HUES6 (cell line): ENCODE measurements at regions not wholly inside any gene's neighbourhood (a gene's known extent, or its start where the extent isn't known, plus 50 kb on each side); places are given as distances from the start of the nearest gene placed in this dataset.

Source experiments
- H3K27ac ChIP-seq: 2 replicates; pipeline ENCODE4 v1.7.0; 2013; ENCODE audit warnings: low read depth, mild to moderate bottlenecking, low read length, inconsistent platforms
- H3K27me3 ChIP-seq: 2 replicates; pipeline ENCODE4 v1.6.1; 2013; ENCODE audit warnings: low read length; ENCODE audit not compliant: control insufficient read depth, insufficient read depth
- H3K36me3 ChIP-seq: 2 replicates; pipeline ENCODE4 v1.6.1; 2013; ENCODE audit warnings: low read length; ENCODE audit not compliant: control insufficient read depth, insufficient read depth
- H3K4me1 ChIP-seq: 2 replicates; pipeline ENCODE4 v1.6.1; 2013; ENCODE audit warnings: low read length; ENCODE audit not compliant: control insufficient read depth, insufficient read depth
- H3K4me3 ChIP-seq: 2 replicates; pipeline ENCODE4 v1.5.1; 2013; ENCODE audit warnings: low read depth, low read length
- H3K9ac ChIP-seq: one replicate; pipeline ENCODE4 v1.6.1; 2013; ENCODE audit warnings: mild to moderate bottlenecking, low read length
- H3K9me3 ChIP-seq: 2 replicates; pipeline ENCODE4 v1.6.1; 2013; ENCODE audit warnings: low read depth, low read length; ENCODE audit not compliant: control insufficient read depth, insufficient read depth

DNA sequence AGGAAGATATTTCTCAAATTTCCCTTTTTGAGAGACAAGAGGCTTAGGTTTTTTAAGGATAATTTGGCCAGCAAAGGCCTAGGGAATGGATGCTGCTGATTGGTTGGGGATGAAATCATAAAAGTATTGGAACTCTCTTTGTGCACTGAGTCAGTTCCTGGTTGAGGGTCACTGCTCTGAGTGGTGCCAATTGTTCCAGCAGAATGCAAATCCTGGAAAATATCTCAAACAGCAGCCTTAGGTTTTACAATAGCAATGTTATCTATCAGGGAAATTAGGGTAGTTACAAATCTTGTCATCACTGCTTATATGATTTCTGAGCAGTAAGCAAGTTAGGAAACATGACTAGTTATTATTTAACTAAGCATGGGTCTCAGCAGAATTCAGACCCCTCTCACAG, 96.2 kb downstream of the RAD51AP2 start:
- H3K36me3 ChIP-seq, result no peaks in the 10 kb centered on the region
- no peak overlapping the region for H3K4me3 ChIP-seq
- no peaks in the 10 kb centered on the region for H3K27me3 ChIP-seq
- H3K27ac ChIP-seq, result no peak overlapping the region
- H3K9ac ChIP-seq, result no peak overlapping the region
- no peaks in the 10 kb centered on the region for H3K9me3 ChIP-seq
- H3K4me1 ChIP-seq, result no peaks in the 10 kb centered on the region

DNA sequence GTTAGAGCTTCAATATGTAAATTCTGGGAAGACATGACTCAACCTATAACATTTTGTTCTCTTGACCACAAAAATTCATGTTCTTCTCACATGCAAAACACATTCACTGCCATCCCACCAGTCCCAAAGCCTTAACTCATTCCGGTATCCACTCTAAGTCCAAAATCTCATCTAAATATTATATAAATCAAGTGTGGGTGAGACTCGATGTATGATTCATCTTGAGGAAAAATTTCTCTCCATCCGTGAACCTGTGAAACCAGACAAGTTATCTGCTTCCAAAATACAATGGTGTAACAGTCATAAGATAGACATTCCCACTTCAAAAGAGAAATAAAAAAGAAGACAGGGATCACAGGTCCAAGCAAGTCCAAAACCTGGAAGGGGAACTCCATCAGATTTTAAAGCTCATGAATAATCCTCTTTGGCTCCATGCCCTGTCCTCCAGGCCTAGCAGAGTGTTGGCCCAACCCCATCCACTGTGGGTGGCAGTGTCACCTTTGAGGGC, 101.3 kb downstream of the RAD51AP2 start:
- Histone ChIP-seq H3K9ac (no peak overlapping the region), H3K27ac (no peak overlapping the region), H3K27me3 (no peaks in the 10 kb centered on the region), H3K4me3 (no peak overlapping the region), H3K9me3 (no peaks in the 10 kb centered on the region), H3K36me3 (no peaks in the 10 kb centered on the region), H3K4me1 (no peaks in the 10 kb centered on the region)

DNA sequence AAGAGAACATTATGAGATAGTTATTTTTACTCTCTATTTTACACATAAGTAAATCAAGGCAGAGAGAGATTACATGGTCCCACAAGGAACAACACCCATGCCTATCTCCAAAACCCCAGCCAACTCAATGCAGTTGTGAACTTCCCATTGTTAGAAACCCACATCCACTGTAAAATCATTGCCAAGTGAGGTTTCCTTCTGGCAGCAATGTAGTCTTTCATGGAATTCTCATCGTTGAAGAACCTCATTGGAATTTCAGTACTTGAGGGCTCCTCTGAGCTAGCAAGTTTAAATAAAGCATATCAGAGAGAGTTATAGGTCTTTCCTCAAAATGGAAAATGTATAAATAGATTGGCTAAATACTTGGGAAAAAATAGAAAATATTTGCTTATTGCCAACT, 105.2 kb downstream of the RAD51AP2 start:
- Histone ChIP-seq H3K27ac (no peak overlapping the region), H3K9ac (no peak overlapping the region), H3K36me3 (no peaks in the 10 kb centered on the region), H3K27me3 (no peaks in the 10 kb centered on the region), H3K4me1 (no peaks in the 10 kb centered on the region), H3K9me3 (peaks cover 7% of the 10 kb centered on the region), H3K4me3 (no peak overlapping the region)

- Histone ChIP-seq H3K27me3 (no peaks in the 10 kb centered on the region), H3K9me3 (0 out of 2 replicates have a peak, but pooled peaks cover 2% of the 10 kb centered on the region), H3K9ac (no peak overlapping the region), H3K4me3 (no peak overlapping the region), H3K36me3 (no peaks in the 10 kb centered on the region), H3K27ac (no peak overlapping the region), H3K4me1 (no peaks in the 10 kb centered on the region)
Observed at GRCh38 chr2:17401096-17401495, 117.1 kb downstream of the RAD51AP2 start.

DNA sequence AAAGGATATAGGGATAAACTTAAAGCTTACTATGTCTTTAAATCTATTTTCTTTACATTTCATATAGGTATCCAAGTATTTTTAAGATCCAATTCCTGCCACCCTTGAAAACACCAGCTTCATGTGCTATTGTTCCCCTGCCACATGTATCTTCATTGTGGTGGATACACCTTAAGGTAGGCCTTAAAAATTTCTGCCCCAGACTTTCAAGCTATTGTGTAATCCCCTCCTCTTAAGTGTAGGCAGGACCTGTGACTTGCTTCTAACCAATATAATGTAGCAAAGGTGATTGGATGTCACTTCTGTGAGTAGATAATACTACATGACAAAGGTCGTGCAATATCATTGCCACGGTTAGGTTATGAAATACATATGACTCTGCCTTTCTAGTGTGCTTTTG, 119.5 kb downstream of the RAD51AP2 start:
- H3K4me1 ChIP-seq, result no peaks in the 10 kb centered on the region
- H3K9me3 ChIP-seq, result no peaks in the 10 kb centered on the region
- no peaks in the 10 kb centered on the region for H3K36me3 ChIP-seq
- no peaks in the 10 kb centered on the region for H3K27me3 ChIP-seq
- no peak overlapping the region for H3K9ac ChIP-seq
- H3K4me3 ChIP-seq, result no peak overlapping the region
- H3K27ac ChIP-seq, result no peak overlapping the region

GRCh38 chr2:17388798-17389197, 129.4 kb downstream of the RAD51AP2 start:
- no peaks in the 10 kb centered on the region for H3K27me3 ChIP-seq
- H3K9ac ChIP-seq, result no peak overlapping the region
- no peaks in the 10 kb centered on the region for H3K9me3 ChIP-seq
- H3K4me3 ChIP-seq, result no peak overlapping the region
- no peaks in the 10 kb centered on the region for H3K36me3 ChIP-seq
- H3K27ac ChIP-seq, result no peak overlapping the region
- H3K4me1 ChIP-seq, result no peaks in the 10 kb centered on the region

DNA sequence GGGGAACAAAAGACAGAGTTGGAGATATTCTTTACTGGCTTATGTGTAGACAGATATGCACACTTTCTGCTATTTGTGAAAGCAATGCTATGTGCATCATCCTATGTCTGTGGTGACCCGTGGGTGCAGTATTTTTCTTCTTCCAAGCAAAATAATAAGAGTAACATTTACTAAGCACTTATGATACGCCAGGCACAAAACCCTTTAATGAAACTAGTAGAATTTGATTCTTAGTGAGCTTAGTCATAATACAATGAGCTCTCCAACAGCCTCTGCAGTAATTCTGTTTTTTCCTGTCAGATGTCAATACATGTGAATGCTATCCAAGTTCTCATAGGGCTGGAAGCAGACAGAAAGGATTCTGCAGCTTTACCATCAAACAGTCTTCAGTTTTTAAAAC, 130.6 kb downstream of the RAD51AP2 start:
- Histone ChIP-seq H3K4me3 (no peak overlapping the region), H3K27me3 (no peaks in the 10 kb centered on the region), H3K9me3 (no peaks in the 10 kb centered on the region), H3K27ac (no peak overlapping the region), H3K9ac (no peak overlapping the region), H3K4me1 (no peaks in the 10 kb centered on the region), H3K36me3 (no peaks in the 10 kb centered on the region)

GRCh38 chr2:17386771-17387170, 131.5 kb downstream of the RAD51AP2 start:
- H3K27ac ChIP-seq, result no peak overlapping the region
- H3K4me1 ChIP-seq, result no peaks in the 10 kb centered on the region
- H3K9ac ChIP-seq, result no peak overlapping the region
- H3K4me3 ChIP-seq, result no peak overlapping the region
- no peaks in the 10 kb centered on the region for H3K9me3 ChIP-seq
- no peaks in the 10 kb centered on the region for H3K36me3 ChIP-seq
- H3K27me3 ChIP-seq, result no peaks in the 10 kb centered on the region

- Histone ChIP-seq H3K4me1 (peaks cover 9% of the 10 kb centered on the region; the same call in 1 of the 2 replicates), H3K36me3 (no peaks in the 10 kb centered on the region), H3K27me3 (no peaks in the 10 kb centered on the region), H3K27ac (no peak overlapping the region), H3K9me3 (no peaks in the 10 kb centered on the region), H3K4me3 (no peak overlapping the region), H3K9ac (no peak overlapping the region)
Observed at GRCh38 chr2:17380003-17380402, 138.2 kb downstream of the RAD51AP2 start.

DNA sequence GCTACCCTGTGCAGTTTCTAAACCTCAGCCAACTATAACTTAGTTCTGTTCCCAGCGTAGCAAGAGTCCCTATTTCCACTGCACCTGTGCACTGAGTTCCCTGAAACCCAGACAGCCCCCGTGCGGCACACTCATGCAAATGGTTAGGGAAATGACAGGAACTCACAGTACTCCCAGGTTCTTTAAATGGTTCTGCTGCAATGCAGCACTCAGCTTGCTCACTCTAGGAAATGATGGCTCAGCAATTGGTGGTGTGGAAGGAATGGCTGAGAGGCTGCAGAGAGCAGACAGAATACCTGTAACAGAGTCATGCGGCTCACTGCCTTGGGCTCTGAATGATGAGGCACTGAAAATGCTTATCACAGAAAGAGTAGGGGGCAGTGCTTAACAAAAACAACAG, 143.0 kb downstream of the RAD51AP2 start:
- Histone ChIP-seq H3K27me3 (no peaks in the 10 kb centered on the region), H3K9me3 (0 out of 2 replicates have a peak, but pooled peaks cover 2% of the 10 kb centered on the region), H3K36me3 (no peaks in the 10 kb centered on the region), H3K4me1 (peaks cover 9% of the 10 kb centered on the region; the same call in 1 of the 2 replicates), H3K9ac (no peak overlapping the region), H3K27ac (no peak overlapping the region), H3K4me3 (no peak overlapping the region)

GRCh38 chr2:17373741-17374140, 144.5 kb downstream of the RAD51AP2 start:
- H3K4me1 ChIP-seq, result peaks cover 9% of the 10 kb centered on the region; the same call in 1 of the 2 replicates
- no peaks in the 10 kb centered on the region for H3K27me3 ChIP-seq
- no peak overlapping the region for H3K9ac ChIP-seq
- no peak overlapping the region for H3K4me3 ChIP-seq
- H3K9me3 ChIP-seq, result 0 out of 2 replicates have a peak, but pooled peaks cover 2% of the 10 kb centered on the region
- H3K36me3 ChIP-seq, result no peaks in the 10 kb centered on the region
- H3K27ac ChIP-seq, result no peak overlapping the region

- no peak overlapping the region for H3K27ac ChIP-seq
- no peak overlapping the region for H3K9ac ChIP-seq
- 0 out of 2 replicates have a peak, but pooled peaks cover 2% of the 10 kb centered on the region for H3K9me3 ChIP-seq
- no peak overlapping the region for H3K4me3 ChIP-seq
- no peaks in the 10 kb centered on the region for H3K36me3 ChIP-seq
- no peaks in the 10 kb centered on the region for H3K27me3 ChIP-seq
- H3K4me1 ChIP-seq, result peaks cover 9% of the 10 kb centered on the region; the same call in 1 of the 2 replicates
Observed at GRCh38 chr2:17373041-17373440, 145.2 kb downstream of the RAD51AP2 start.
